ENCODE measurements at regions not wholly inside any gene's neighbourhood (a gene's known extent, or its start where the extent isn't known, plus 50 kb on each side); places are given as distances from the start of the nearest gene placed in this dataset.

GRCh38 chr19:31572102-31572975 lies 223.1 kb upstream of the TSHZ3 start:
- 70% methylated on average over 8 of the region's 11 CpGs; no CpG with 5 or more reads in 1 of the 2 donors for WGBS, 2 donors (ENCODE audit: low coverage in 1 of 2)
- H3K27me3 ChIP-seq = no peaks in the 10 kb centered on the region
- H3K9me3 ChIP-seq = no peaks in the 10 kb centered on the region
- TF ChIP-seq POLR2AphosphoS5 (IDR thresholded peaks at IDR 0.05) (no peak), EP300 (IDR thresholded peaks at IDR 0.05) (no peak), POLR2A (IDR thresholded peaks at IDR 0.05) (no peak), CTCF (IDR thresholded peaks at IDR 0.05) (no peak)
- ATAC-seq = no peak
- no peaks in the 10 kb centered on the region for H3K36me3 ChIP-seq
- H3K4me3 ChIP-seq = no peak overlapping the region
- no peaks in the 10 kb centered on the region for H3K4me1 ChIP-seq
- no peak overlapping the region for H3K27ac ChIP-seq

- WGBS, 2 donors (ENCODE audit: low coverage in 1 of 2) = 94 to 98% methylated on average over 6 to 7 of the region's 8 CpGs
- H3K27ac ChIP-seq = no peak overlapping the region
- TF ChIP-seq POLR2AphosphoS5 (IDR thresholded peaks at IDR 0.05) = no peak
- TF ChIP-seq EP300 (IDR thresholded peaks at IDR 0.05) = no peak
- TF ChIP-seq POLR2A (IDR thresholded peaks at IDR 0.05) = no peak
- TF ChIP-seq CTCF (IDR thresholded peaks at IDR 0.05) = no peak
- no peak for ATAC-seq
- H3K4me1 ChIP-seq = no peaks in the 10 kb centered on the region
- no peak overlapping the region for H3K4me3 ChIP-seq
- H3K27me3 ChIP-seq = no peaks in the 10 kb centered on the region
- no peaks in the 10 kb centered on the region for H3K36me3 ChIP-seq
- H3K9me3 ChIP-seq = no peaks in the 10 kb centered on the region
These were observed 223.7 kb upstream of the TSHZ3 start for GRCh38 chr19:31572976-31573298.

GRCh38 chr19:31574251-31574973 lies 225.2 kb upstream of the TSHZ3 start:
- no peak for ATAC-seq
- Histone ChIP-seq H3K9me3 (no peaks in the 10 kb centered on the region), H3K4me3 (no peak overlapping the region), H3K27ac (no peak overlapping the region), H3K36me3 (no peaks in the 10 kb centered on the region), H3K27me3 (no peaks in the 10 kb centered on the region), H3K4me1 (no peaks in the 10 kb centered on the region)
- 73 to 78% methylated on average over 8 to 11 of the region's 14 CpGs for WGBS, 2 donors (ENCODE audit: low coverage in 1 of 2)
- TF ChIP-seq POLR2A (IDR thresholded peaks at IDR 0.05) (no peak), POLR2AphosphoS5 (IDR thresholded peaks at IDR 0.05) (no peak), CTCF (IDR thresholded peaks at IDR 0.05) (no peak), EP300 (IDR thresholded peaks at IDR 0.05) (no peak)

- Histone ChIP-seq H3K27ac (no peak overlapping the region), H3K4me3 (no peak overlapping the region), H3K36me3 (no peaks in the 10 kb centered on the region), H3K4me1 (no peaks in the 10 kb centered on the region), H3K9me3 (no peaks in the 10 kb centered on the region), H3K27me3 (no peaks in the 10 kb centered on the region)
- TF ChIP-seq CTCF (IDR thresholded peaks at IDR 0.05) (no peak), EP300 (IDR thresholded peaks at IDR 0.05) (no peak), POLR2A (IDR thresholded peaks at IDR 0.05) (no peak), POLR2AphosphoS5 (IDR thresholded peaks at IDR 0.05) (no peak)
- WGBS, 2 donors (ENCODE audit: low coverage in 1 of 2) = 83 to 90% methylated on average over 6 to 10 of the region's 11 CpGs
- ATAC-seq = no peak
These were observed 226.7 kb upstream of the TSHZ3 start for GRCh38 chr19:31575846-31576335.

All from gastroesophageal sphincter (tissue), 4 donors.